ENCODE measurements at regions not wholly inside any gene's neighbourhood (a gene's known extent, or its start where the extent isn't known, plus 50 kb on each side); places are given as distances from the start of the nearest gene placed in this dataset.

GRCh38 chr16:22687031-22687530 is 126.9 kb upstream of the HS3ST2 start:
- TF ChIP-seq CTCF (conservative IDR thresholded peaks at IDR 0.05; ENCODE audit: low read length) = no peak
- no peak for TF ChIP-seq EZH2phosphoT487 (IDR thresholded peaks at IDR 0.05; ENCODE audit: borderline replicate concordance)

Data from Loucy (cell line).